Testis (tissue), 2 donors: ENCODE measurements at regions not wholly inside any gene's neighbourhood (a gene's known extent, or its start where the extent isn't known, plus 50 kb on each side); places are given as distances from the start of the nearest gene placed in this dataset.

ENCODE experiments used
- DNase-seq: peaks from one replicate; pipeline ENCODE4 v3.0.0-alpha.2; 2019
- H3K27ac ChIP-seq, 2 donors: fragments of 200-600 bp; sonication (generic); one replicate each; pipeline ENCODE4 v1.5.1; 2019
- H3K27me3 ChIP-seq: fragments of 200-600 bp; sonication (generic); one replicate; pipeline ENCODE4 v1.5.1; 2019
- H3K36me3 ChIP-seq: fragments of 200-600 bp; sonication (generic); one replicate; pipeline ENCODE4 v1.5.1; 2017; ENCODE audit warnings: low read depth; ENCODE audit errors: missing control alignments
- H3K4me1 ChIP-seq: fragments of 200-600 bp; sonication (generic); one replicate; pipeline ENCODE4 v1.5.1; 2019
- H3K4me3 ChIP-seq, 2 donors: fragments of 200-600 bp; sonication (generic); one replicate each; pipeline ENCODE4 v1.5.1; 2017 to 2019
- H3K9me3 ChIP-seq: fragments of 200-600 bp; sonication (generic); one replicate; pipeline ENCODE4 v1.5.1; 2017
- POLR2A ChIP-seq: fragments of 450-650 bp; IDR thresholded peaks from one replicate; pipeline ENCODE4 v1.6.1; 2017; ENCODE audit warnings: antibody characterized with exemption, mild to moderate bottlenecking, moderate library complexity
- WGBS, 2 donors: methylation state at CpG; one replicate each; pipeline ENCODE4 v1.1.5; 2018; 5-methylcytosine and 5-hydroxymethylcytosine counted together
- intact Hi-C: fragments of 100-400 bp; cut with DNase I; formaldehyde crosslinking; loops from one replicate; pipeline ENCODE4 v1.15.1; 2023; ENCODE audit warnings: low total_unique reads
- TF ChIP-seq, protein P1 (sequence below), 3 experiments: fragments of 450-650 bp in 2 of 3; fragments of 200-600 bp in 1 of 3; sonication (generic) in 1 of 3; IDR thresholded peaks; one replicate each; pipeline ENCODE4 v1.5.1; 2016 to 2019; ENCODE audit warnings: antibody characterized with exemption in 3 of 3, mild to moderate bottlenecking in 2 of 3, moderate library complexity in 1 of 3

DNA sequence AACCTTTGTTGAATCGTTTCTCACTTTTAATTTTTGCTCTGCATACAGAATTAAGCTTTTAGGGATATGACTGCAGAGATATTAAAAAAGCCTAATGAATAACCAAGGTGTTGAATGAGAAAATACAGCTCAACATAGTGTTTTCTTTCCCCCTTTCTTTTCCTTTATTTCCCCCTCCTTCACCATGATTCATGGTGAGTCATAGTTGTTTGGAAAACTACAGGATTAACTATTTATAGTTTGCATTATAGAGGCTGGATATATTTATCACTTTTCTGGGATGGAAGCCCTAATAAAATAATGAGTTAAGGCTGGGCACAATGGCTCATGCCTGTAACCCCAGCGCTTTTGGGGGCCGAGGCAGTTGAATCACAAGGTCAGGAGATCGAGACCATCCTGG lies 115.0 kb downstream of the DNAJB9 start:
- no peaks in the 10 kb centered on the region for H3K36me3 ChIP-seq
- TF ChIP-seq POLR2A = no peak
- TF ChIP-seq, protein P1, sequence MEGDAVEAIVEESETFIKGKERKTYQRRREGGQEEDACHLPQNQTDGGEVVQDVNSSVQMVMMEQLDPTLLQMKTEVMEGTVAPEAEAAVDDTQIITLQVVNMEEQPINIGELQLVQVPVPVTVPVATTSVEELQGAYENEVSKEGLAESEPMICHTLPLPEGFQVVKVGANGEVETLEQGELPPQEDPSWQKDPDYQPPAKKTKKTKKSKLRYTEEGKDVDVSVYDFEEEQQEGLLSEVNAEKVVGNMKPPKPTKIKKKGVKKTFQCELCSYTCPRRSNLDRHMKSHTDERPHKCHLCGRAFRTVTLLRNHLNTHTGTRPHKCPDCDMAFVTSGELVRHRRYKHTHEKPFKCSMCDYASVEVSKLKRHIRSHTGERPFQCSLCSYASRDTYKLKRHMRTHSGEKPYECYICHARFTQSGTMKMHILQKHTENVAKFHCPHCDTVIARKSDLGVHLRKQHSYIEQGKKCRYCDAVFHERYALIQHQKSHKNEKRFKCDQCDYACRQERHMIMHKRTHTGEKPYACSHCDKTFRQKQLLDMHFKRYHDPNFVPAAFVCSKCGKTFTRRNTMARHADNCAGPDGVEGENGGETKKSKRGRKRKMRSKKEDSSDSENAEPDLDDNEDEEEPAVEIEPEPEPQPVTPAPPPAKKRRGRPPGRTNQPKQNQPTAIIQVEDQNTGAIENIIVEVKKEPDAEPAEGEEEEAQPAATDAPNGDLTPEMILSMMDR (IDR thresholded peaks at IDR 0.05) = no peak
- intact Hi-C loops = no loop called here
- no peaks in the 10 kb centered on the region for H3K4me1 ChIP-seq
- no peak overlapping the region for H3K27ac ChIP-seq
- H3K9me3 ChIP-seq = no peaks in the 10 kb centered on the region
- no peak for DNase-seq
- no peaks in the 10 kb centered on the region for H3K27me3 ChIP-seq
- WGBS, 2 donors = 87 to 95% methylated on average over 4 of the region's 4 CpGs
- H3K4me3 ChIP-seq = no peak overlapping the region

DNA sequence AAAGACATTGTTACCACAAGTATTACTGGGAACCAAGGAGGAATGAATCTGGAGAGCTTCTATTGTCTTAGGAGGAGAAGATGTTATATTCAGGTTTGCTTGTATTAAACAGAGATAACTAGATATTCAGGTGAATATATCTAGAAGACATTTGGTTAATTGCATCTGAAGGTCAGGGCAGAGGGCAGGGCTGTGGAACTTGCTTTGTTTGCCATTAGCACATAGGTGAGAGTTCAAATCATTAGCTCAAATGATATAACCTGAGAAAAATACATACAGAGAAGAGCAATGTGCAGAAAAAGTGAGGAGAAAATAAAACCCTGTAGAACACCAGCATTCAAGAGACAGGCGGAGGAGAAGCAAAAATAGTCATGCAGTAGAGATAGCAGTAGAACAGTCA lies 116.8 kb downstream of the DNAJB9 start:
- TF ChIP-seq POLR2A = no peak
- TF ChIP-seq, protein P1 (IDR thresholded peaks at IDR 0.05) = no peak
- 91 to 100% methylated on average over 1 of the region's 1 CpG for WGBS, 2 donors
- H3K36me3 ChIP-seq = no peaks in the 10 kb centered on the region
- H3K9me3 ChIP-seq = no peaks in the 10 kb centered on the region
- DNase-seq = no peak
- H3K4me3 ChIP-seq = no peak overlapping the region
- H3K27me3 ChIP-seq = no peaks in the 10 kb centered on the region
- H3K27ac ChIP-seq = no peak overlapping the region
- H3K4me1 ChIP-seq = no peaks in the 10 kb centered on the region
- intact Hi-C loops = no loop called here

DNA sequence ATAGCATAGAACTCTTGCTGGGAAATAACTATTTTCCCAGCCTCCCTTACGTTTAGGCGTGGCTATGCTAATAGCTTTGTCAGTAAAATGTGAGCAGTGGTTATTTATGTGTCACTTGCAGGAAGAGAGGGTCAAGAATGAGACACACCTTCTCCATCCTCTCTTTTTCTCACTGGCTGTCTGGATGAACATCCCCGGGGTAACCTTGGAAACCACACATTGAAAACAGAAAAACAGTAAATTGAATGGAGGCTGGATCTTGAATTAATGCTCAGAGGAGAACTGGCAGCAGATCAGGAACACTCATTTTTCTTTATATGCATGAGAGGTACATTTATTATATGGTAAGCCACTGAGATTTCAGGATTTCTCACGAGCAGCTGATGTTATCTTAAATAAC lies 127.6 kb downstream of the DNAJB9 start:
- Histone ChIP-seq H3K4me3 (no peak overlapping the region), H3K27ac (no peak overlapping the region), H3K9me3 (no peaks in the 10 kb centered on the region), H3K4me1 (no peaks in the 10 kb centered on the region), H3K36me3 (no peaks in the 10 kb centered on the region), H3K27me3 (no peaks in the 10 kb centered on the region)
- no peak for TF ChIP-seq POLR2A
- TF ChIP-seq, protein P1 (IDR thresholded peaks at IDR 0.05) = no peak
- WGBS, 2 donors = 70 to 77% methylated on average over 4 of the region's 4 CpGs
- DNase-seq = no peak
- intact Hi-C loops = no loop called here

DNA sequence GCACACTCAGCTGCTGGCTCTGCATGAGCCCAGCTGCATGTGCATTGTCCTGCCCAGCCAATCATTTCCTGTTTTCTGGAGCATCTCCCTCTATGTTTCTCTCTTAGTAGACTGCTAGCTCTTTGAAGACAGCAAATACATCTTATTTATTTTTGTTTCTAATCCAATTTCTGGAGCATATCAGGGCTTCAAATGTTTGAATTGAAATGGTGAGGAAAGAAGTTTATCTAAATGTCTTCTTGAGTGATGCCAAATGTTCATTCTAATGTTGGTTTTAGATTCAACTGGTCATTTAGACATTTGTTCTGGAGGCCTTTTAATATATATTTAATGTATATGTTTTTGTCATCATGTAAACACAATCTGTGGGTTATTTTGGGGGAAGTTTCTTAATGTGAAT lies 141.9 kb downstream of the DNAJB9 start:
- Histone ChIP-seq H3K27ac (no peak overlapping the region), H3K4me1 (no peaks in the 10 kb centered on the region), H3K27me3 (no peaks in the 10 kb centered on the region), H3K36me3 (no peaks in the 10 kb centered on the region), H3K9me3 (no peaks in the 10 kb centered on the region), H3K4me3 (no peak overlapping the region)
- no peak for TF ChIP-seq POLR2A
- TF ChIP-seq, protein P1 (IDR thresholded peaks at IDR 0.05) = no peak
- DNase-seq = no peak
- intact Hi-C loops = no loop called here

DNA sequence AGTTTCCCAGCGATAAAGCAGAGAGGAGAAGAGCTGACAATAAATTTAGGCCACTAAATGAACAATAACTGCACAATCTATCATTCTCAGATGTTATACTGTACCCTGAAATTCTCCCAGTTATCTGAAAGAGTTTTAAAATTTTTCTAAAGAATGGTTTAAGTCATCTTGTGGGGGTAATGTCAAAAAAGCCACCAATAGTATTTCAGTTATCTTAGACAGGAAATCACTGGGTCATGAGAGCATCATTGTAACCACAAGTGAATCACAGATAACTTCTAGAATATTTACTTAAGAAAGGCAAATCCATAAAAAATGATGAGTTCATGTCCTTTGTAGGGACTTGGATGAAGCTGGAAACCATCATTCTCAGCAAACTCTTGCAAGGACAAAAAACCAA lies 147.1 kb downstream of the DNAJB9 start:
- DNase-seq = no peak
- 86 to 95% methylated on average over 1 of the region's 1 CpG for WGBS, 2 donors
- Histone ChIP-seq H3K4me3 (no peak overlapping the region), H3K27ac (no peak overlapping the region), H3K36me3 (no peaks in the 10 kb centered on the region), H3K4me1 (no peaks in the 10 kb centered on the region), H3K27me3 (no peaks in the 10 kb centered on the region), H3K9me3 (no peaks in the 10 kb centered on the region)
- TF ChIP-seq, protein P1 (IDR thresholded peaks at IDR 0.05) = no peak
- no peak for TF ChIP-seq POLR2A
- intact Hi-C loops = no loop called here
